Thyroid gland (tissue), 4 donors: ENCODE measurements at regions not wholly inside any gene's neighbourhood (a gene's known extent, or its start where the extent isn't known, plus 50 kb on each side); places are given as distances from the start of the nearest gene placed in this dataset.

Experiments used
- DNase-seq, 2 donors: peaks; one replicate each; pipeline ENCODE4 v3.0.0-alpha.2; 2019
- H3K27ac ChIP-seq, 3 donors: fragments of 200-600 bp; sonication (generic); 1 replicate in 2 of 3; 2 replicates in 1 of 3; pipeline ENCODE4 v1.5.1; 2016 to 2019; ENCODE audit warnings: mild to moderate bottlenecking in 1 of 3, moderate library complexity in 1 of 3
- H3K27me3 ChIP-seq: fragments of 200-600 bp; sonication (generic); one replicate; pipeline ENCODE4 v1.5.1; 2019
- H3K36me3 ChIP-seq, 2 donors: fragments of 200-600 bp; sonication (generic); one replicate each; pipeline ENCODE4 v1.5.1; 2016 to 2019
- H3K4me1 ChIP-seq, 2 donors: fragments of 200-600 bp; sonication (generic); one replicate each; pipeline ENCODE4 v1.5.1; 2017 to 2019
- H3K4me3 ChIP-seq, 3 donors: fragments of 200-600 bp; sonication (generic); replicated peaks in 1 of 3; 1 replicate in 2 of 3; 2 replicates in 1 of 3; pipeline ENCODE4 v1.5.1; 2016; ENCODE audit warnings: mild to moderate bottlenecking in 1 of 3
- H3K9me3 ChIP-seq: fragments of 200-600 bp; sonication (generic); one replicate; pipeline ENCODE4 v1.5.1; 2017
- POLR2A ChIP-seq, 2 donors: fragments of 450-650 bp; IDR thresholded peaks; one replicate each; pipeline ENCODE4 v1.6.1; 2017; ENCODE audit warnings: antibody characterized with exemption in 2 of 2, mild to moderate bottlenecking in 2 of 2, moderate library complexity in 1 of 2
- WGBS, 2 donors: methylation state at CpG; one replicate each; pipeline ENCODE4 v1.1.5; 2017; 5-methylcytosine and 5-hydroxymethylcytosine counted together
- intact Hi-C: fragments of 100-400 bp; cut with DNase I; formaldehyde crosslinking; loops from one replicate; pipeline ENCODE4 v1.15.1; 2023
- TF ChIP-seq, protein P1 (sequence below), 6 experiments: fragments of 200-600 bp in 3 of 6; fragments of 450-650 bp in 3 of 6; sonication (generic) in 3 of 6; IDR thresholded peaks; one replicate each; pipeline ENCODE4 v1.5.1; 2016 to 2019; ENCODE audit warnings: antibody characterized with exemption in 6 of 6, mild to moderate bottlenecking in 2 of 6, inconsistent platforms in 1 of 6, moderate library complexity in 1 of 6

DNA sequence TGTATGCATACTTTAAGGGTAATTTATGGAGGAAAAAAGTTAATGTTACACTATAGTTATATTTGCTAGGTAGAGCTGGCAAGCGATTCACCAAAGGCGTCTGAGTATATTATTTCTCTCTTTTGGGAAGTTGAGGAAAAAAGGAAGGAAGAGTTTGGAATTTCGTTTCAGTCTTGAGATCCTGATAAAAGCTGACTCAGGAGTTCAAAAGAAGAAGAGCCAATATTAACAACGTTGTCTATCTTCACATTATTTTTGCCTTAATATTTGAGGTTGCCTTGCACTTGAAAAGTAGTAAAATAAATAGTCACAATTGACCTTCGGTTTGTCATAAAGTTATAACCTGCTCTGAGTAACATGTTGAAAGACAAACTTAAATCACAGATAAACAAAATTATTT is 888.6 kb downstream of the KCNJ2 start:
- no peak for DNase-seq
- H3K36me3 ChIP-seq = no peaks in the 10 kb centered on the region
- TF ChIP-seq, protein P1, sequence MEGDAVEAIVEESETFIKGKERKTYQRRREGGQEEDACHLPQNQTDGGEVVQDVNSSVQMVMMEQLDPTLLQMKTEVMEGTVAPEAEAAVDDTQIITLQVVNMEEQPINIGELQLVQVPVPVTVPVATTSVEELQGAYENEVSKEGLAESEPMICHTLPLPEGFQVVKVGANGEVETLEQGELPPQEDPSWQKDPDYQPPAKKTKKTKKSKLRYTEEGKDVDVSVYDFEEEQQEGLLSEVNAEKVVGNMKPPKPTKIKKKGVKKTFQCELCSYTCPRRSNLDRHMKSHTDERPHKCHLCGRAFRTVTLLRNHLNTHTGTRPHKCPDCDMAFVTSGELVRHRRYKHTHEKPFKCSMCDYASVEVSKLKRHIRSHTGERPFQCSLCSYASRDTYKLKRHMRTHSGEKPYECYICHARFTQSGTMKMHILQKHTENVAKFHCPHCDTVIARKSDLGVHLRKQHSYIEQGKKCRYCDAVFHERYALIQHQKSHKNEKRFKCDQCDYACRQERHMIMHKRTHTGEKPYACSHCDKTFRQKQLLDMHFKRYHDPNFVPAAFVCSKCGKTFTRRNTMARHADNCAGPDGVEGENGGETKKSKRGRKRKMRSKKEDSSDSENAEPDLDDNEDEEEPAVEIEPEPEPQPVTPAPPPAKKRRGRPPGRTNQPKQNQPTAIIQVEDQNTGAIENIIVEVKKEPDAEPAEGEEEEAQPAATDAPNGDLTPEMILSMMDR (IDR thresholded peaks at IDR 0.05) = no peak
- no peak for TF ChIP-seq POLR2A (IDR thresholded peaks at IDR 0.05)
- no peaks in the 10 kb centered on the region for H3K27me3 ChIP-seq
- intact Hi-C loops = no loop called here
- no peak overlapping the region for H3K27ac ChIP-seq
- H3K4me3 ChIP-seq = no peak overlapping the region
- 88 to 91% methylated on average over 5 of the region's 5 CpGs for WGBS, 2 donors
- H3K9me3 ChIP-seq = no peaks in the 10 kb centered on the region
- no peaks in the 10 kb centered on the region for H3K4me1 ChIP-seq

DNA sequence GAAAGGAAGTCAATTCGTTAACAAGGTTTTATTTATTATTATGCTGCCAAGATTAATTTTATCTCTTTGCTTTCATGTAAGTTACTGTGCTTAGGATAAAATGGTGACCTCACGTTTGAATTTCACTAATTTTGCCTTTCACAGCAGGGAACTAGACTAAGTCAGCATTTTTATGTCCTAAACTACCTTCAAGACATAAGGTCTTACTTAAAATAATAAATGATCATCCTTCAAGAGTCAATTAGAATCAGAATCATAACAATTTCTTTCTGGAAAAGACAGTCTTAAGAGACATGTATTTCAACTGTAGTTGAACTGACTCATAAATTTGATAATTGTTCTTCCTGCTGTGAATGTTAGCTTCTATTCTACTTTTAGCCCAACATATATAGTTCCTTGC is 893.8 kb downstream of the KCNJ2 start:
- H3K4me1 ChIP-seq = no peaks in the 10 kb centered on the region
- no peak overlapping the region for H3K27ac ChIP-seq
- WGBS, 2 donors = 75 to 84% methylated on average over 2 of the region's 2 CpGs
- intact Hi-C loops = no loop called here
- no peaks in the 10 kb centered on the region for H3K36me3 ChIP-seq
- no peaks in the 10 kb centered on the region for H3K9me3 ChIP-seq
- H3K27me3 ChIP-seq = no peaks in the 10 kb centered on the region
- TF ChIP-seq, protein P1 (IDR thresholded peaks at IDR 0.05) = no peak
- TF ChIP-seq POLR2A (IDR thresholded peaks at IDR 0.05) = no peak
- DNase-seq = no peak
- H3K4me3 ChIP-seq = no peak overlapping the region

DNA sequence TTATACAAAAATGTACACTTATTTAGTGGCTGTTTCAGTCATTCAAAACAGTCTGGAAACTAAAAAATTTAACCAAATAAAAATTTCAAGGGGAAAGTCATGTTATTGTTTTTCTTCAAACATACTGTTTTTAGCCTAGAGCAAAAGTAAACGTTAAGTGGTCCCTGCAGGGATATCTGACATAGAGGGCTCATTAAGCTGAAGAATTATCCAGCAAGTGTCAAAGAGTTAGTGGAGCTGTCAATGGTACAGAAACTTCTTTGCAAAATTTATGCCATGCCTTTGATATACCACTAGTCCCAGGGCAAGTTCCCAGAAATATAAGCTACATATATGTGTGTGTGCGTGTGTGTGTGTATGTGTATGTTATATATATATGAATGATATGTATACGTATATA is 894.2 kb downstream of the KCNJ2 start:
- Histone ChIP-seq H3K27ac (no peak overlapping the region), H3K36me3 (no peaks in the 10 kb centered on the region), H3K27me3 (no peaks in the 10 kb centered on the region), H3K4me1 (no peaks in the 10 kb centered on the region), H3K4me3 (no peak overlapping the region), H3K9me3 (no peaks in the 10 kb centered on the region)
- 82 to 88% methylated on average over 3 of the region's 3 CpGs for WGBS, 2 donors
- intact Hi-C loops = no loop called here
- TF ChIP-seq, protein P1 (IDR thresholded peaks at IDR 0.05) = no peak
- no peak for TF ChIP-seq POLR2A (IDR thresholded peaks at IDR 0.05)
- DNase-seq = no peak

DNA sequence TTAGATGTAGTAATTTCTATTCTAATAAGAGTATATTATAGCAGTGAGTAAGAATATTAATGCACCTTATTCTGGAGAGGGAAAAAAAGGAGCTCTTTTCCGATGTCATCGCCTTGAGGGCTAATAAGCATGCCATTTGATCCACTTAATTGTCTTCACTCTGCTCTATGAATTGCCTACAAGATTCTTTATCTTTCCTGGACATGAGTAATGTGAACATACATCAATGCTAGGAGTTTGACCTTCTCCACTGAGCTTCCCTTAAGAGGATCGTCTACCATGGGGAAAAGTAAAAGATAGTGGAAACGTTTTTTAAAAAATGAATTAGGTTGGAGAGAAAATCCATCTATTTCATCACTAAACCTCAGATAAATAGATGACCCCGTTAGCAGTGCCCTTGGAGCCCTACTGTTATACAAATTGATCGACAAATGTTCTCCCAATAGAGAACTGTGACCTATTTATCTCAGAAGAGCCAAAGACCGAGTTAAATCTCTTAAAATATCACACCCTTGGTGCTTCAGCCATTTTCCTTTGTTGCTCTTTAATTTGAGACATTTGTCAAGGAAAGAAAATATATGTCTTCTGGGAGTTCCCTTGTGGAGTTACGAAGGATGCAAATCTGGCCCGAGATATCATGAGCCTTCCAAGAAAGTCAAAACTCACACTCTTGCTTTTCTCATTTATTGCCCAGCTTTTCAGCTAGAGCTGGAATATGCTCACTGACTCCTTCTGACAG is 898.5 kb downstream of the KCNJ2 start:
- Histone ChIP-seq H3K27me3 (no peaks in the 10 kb centered on the region), H3K4me1 (no peaks in the 10 kb centered on the region), H3K36me3 (no peaks in the 10 kb centered on the region), H3K9me3 (no peaks in the 10 kb centered on the region), H3K4me3 (no peak overlapping the region), H3K27ac (no peak overlapping the region)
- WGBS, 2 donors = 71 to 77% methylated on average over 9 of the region's 9 CpGs
- DNase-seq = no peak
- intact Hi-C loops = no loop called here
- no peak for TF ChIP-seq POLR2A (IDR thresholded peaks at IDR 0.05)
- TF ChIP-seq, protein P1 (IDR thresholded peaks at IDR 0.05) = no peak

DNA sequence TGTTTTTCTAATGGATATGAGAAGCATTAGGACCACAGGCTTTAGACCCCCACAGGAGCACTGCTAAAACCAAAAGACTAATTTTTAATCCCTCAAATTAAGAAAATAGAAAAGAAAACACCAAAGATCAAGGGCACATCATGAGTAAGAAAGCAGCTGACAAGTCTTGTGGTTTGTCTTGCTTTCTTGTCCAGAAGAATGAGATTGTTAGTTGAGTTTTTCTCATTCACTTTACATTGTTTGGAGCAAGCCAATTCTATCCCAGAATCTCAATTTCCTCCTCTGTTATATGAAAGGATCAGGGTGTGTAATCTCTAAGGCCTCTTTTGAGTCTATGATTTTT is 899.0 kb downstream of the KCNJ2 start:
- DNase-seq = no peak
- no peaks in the 10 kb centered on the region for H3K9me3 ChIP-seq
- intact Hi-C loops = no loop called here

More for the DNA sequence above, 899.0 kb downstream of the KCNJ2 start:
- TF ChIP-seq, protein P1 (IDR thresholded peaks at IDR 0.05) = no peak
- TF ChIP-seq POLR2A (IDR thresholded peaks at IDR 0.05) = no peak
- Histone ChIP-seq H3K27me3 (no peaks in the 10 kb centered on the region), H3K27ac (no peak overlapping the region), H3K4me1 (no peaks in the 10 kb centered on the region), H3K4me3 (no peak overlapping the region), H3K36me3 (no peaks in the 10 kb centered on the region)
